Panc1 (cell line): ENCODE measurements at regions not wholly inside any gene's neighbourhood (a gene's known extent, or its start where the extent isn't known, plus 50 kb on each side); places are given as distances from the start of the nearest gene placed in this dataset.

Experiments
- ATAC-seq: fragments of 200-7000 bp; cut with Tn5 transposase; 2 replicates; pipeline ENCODE4 v1.9.1; 2020; ENCODE audit warnings: mild to moderate bottlenecking, moderate library complexity
- BruUV-seq: library from RNA; stranded (reverse); fragments of 400-500 nt; replicated peaks from 2 replicates; lab custom pipeline; 2021; lab: Mats Ljungman, UMichigan
- CTCF ChIA-PET: fragments of 300-600 bp; sonication (Branson Sonifier 250); formaldehyde crosslinking; loops from one replicate; lab custom pipeline; 2022; ENCODE audit warnings: antibody characterized with exemption; lab: Charles Lee
- POLR2A ChIA-PET: fragments of 300-600 bp; sonication (Branson Sonifier 250); formaldehyde crosslinking; loops from one replicate; lab custom pipeline; 2022; ENCODE audit warnings: antibody characterized with exemption; lab: Charles Lee
- DNase-seq: peaks from one replicate; pipeline ENCODE4 v3.0.0-alpha.2; 2010; ENCODE audit warnings: low read depth, low spot score
- H3K27ac ChIP-seq: 2 replicates; pipeline ENCODE4 v1.5.1; 2011; ENCODE audit warnings: mild to moderate bottlenecking, low read length, inconsistent platforms
- H3K27me3 ChIP-seq: fragments of 200-500 bp; sonication (Bioruptor generic); 2 replicates; pipeline ENCODE4 v1.6.0; 2014; ENCODE audit warnings: low read length, inconsistent platforms; ENCODE audit not compliant: control insufficient read depth, insufficient read depth
- H3K36me3 ChIP-seq: fragments of 200-500 bp; sonication (Bioruptor generic); 2 replicates; pipeline ENCODE4 v1.5.1; 2014; ENCODE audit warnings: inconsistent platforms, mild to moderate bottlenecking, low read length, moderate library complexity; ENCODE audit not compliant: control insufficient read depth, insufficient read depth
- H3K4me1 ChIP-seq: 2 replicates; pipeline ENCODE4 v1.5.1; 2011; ENCODE audit warnings: inconsistent platforms, mild to moderate bottlenecking, low read length, moderate library complexity; ENCODE audit not compliant: control insufficient read depth, insufficient read depth
- H3K4me3 ChIP-seq, 2 experiments: 2 replicates each; pipeline ENCODE4 v1.5.1; 2011 to 2012; ENCODE audit warnings: low read depth in 2 of 2, low read length in 2 of 2, mild to moderate bottlenecking in 2 of 2, inconsistent platforms in 1 of 2, moderate library complexity in 1 of 2
- H3K9me3 ChIP-seq: fragments of 200-500 bp; sonication (Bioruptor generic); 2 replicates; pipeline ENCODE4 v1.5.1; 2014; ENCODE audit warnings: low read depth, mild to moderate bottlenecking, inconsistent platforms, low read length, moderate library complexity; ENCODE audit not compliant: control insufficient read depth, insufficient read depth
- CTCF ChIP-seq: fragments of 450-650 bp; IDR thresholded peaks from 2 replicates; pipeline ENCODE4 v1.5.1; 2017; ENCODE audit warnings: mild to moderate bottlenecking
- POLR2AphosphoS5 ChIP-seq: IDR thresholded peaks from 2 replicates; pipeline ENCODE4 v1.6.1; 2012; ENCODE audit warnings: mild to moderate bottlenecking, low read depth, low read length, moderate library complexity
- SIN3A ChIP-seq: IDR thresholded peaks from 2 replicates; pipeline ENCODE4 v1.6.1; 2012; ENCODE audit warnings: low read depth, mild to moderate bottlenecking, low read length, moderate library complexity, borderline replicate concordance; ENCODE audit not compliant: insufficient read depth
- TCF7L2 ChIP-seq: IDR thresholded peaks from 2 replicates; pipeline ENCODE4 v1.6.1; 2011; ENCODE audit warnings: mild to moderate bottlenecking, low read depth, low read length, inconsistent platforms
- in situ Hi-C: cut with HindIII; loops from 2 replicates; pipeline ENCODE4 v1.10.0; 2016; ENCODE audit warnings: low sequenced_read_pairs, low pct_unique_long_range_greater_than_20kb
- intact Hi-C: fragments of 100-400 bp; cut with micrococcal nuclease; formaldehyde crosslinking; loops from one replicate; pipeline ENCODE4 v1.10.0; 2022; ENCODE audit not compliant: unreplicated experiment
- TF ChIP-seq, protein P1 (sequence below), 2 experiments: IDR thresholded peaks; 2 replicates each; pipeline ENCODE4 v1.6.1; 2011 to 2012; ENCODE audit warnings: low read depth in 2 of 2, control low read depth in 1 of 2, low read length in 1 of 2, mild to moderate bottlenecking in 1 of 2, moderate library complexity in 1 of 2; ENCODE audit not compliant: insufficient read depth in 1 of 2

DNA sequence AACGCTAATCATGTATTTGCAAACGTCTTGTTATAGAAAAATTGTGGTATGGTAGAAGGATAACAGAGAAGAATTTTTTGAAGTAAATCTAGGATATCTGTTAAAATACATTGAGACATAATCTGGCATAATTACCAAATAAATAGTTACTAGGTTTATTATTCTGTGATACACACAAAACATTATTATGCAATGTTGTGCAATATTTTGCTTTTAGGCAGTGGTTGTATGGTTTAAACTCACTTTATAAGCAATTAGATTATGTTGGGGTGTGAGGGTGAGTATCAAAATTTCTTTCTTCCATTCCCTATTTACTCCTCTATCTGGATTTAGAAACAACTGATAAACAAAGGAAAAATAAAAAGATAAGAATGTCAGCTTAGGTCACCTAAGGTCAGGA is 385.6 kb downstream of the SLITRK6 start:
- POLR2A ChIA-PET = no interaction called here
- intact Hi-C loops = no loop called here
- H3K4me3 ChIP-seq = no peak overlapping the region

GRCh38 chr13:85412448-85412847 is 386.8 kb downstream of the SLITRK6 start:
- no peaks in the 10 kb centered on the region for H3K4me1 ChIP-seq
- BruUV-seq = no TSS peak
- ChIA-PET CTCF (no interaction called here), POLR2A (no interaction called here)
- H3K36me3 ChIP-seq = no peaks in the 10 kb centered on the region
- H3K27me3 ChIP-seq = no peaks in the 10 kb centered on the region
- intact Hi-C loops (no loop called here), in situ Hi-C loops (no loop called here)
- no peak overlapping the region for H3K4me3 ChIP-seq
- no peak for DNase-seq
- TF ChIP-seq SIN3A = no peak
- no peak for TF ChIP-seq TCF7L2
- TF ChIP-seq, protein P1, sequence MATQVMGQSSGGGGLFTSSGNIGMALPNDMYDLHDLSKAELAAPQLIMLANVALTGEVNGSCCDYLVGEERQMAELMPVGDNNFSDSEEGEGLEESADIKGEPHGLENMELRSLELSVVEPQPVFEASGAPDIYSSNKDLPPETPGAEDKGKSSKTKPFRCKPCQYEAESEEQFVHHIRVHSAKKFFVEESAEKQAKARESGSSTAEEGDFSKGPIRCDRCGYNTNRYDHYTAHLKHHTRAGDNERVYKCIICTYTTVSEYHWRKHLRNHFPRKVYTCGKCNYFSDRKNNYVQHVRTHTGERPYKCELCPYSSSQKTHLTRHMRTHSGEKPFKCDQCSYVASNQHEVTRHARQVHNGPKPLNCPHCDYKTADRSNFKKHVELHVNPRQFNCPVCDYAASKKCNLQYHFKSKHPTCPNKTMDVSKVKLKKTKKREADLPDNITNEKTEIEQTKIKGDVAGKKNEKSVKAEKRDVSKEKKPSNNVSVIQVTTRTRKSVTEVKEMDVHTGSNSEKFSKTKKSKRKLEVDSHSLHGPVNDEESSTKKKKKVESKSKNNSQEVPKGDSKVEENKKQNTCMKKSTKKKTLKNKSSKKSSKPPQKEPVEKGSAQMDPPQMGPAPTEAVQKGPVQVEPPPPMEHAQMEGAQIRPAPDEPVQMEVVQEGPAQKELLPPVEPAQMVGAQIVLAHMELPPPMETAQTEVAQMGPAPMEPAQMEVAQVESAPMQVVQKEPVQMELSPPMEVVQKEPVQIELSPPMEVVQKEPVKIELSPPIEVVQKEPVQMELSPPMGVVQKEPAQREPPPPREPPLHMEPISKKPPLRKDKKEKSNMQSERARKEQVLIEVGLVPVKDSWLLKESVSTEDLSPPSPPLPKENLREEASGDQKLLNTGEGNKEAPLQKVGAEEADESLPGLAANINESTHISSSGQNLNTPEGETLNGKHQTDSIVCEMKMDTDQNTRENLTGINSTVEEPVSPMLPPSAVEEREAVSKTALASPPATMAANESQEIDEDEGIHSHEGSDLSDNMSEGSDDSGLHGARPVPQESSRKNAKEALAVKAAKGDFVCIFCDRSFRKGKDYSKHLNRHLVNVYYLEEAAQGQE (IDR thresholded peaks at IDR 0.05; ENCODE audit: insufficient read depth in 1 of 2, low read depth in 2 of 2, low read length in 1 of 2) = no peak
- TF ChIP-seq POLR2AphosphoS5 = no peak
- TF ChIP-seq CTCF = no peak
- H3K27ac ChIP-seq = no peak overlapping the region
- no peak for ATAC-seq
- no peaks in the 10 kb centered on the region for H3K9me3 ChIP-seq

More for the DNA sequence above, 385.6 kb downstream of the SLITRK6 start:
- CTCF ChIA-PET = no interaction called here
- Histone ChIP-seq H3K4me1 (no peaks in the 10 kb centered on the region), H3K27ac (no peak overlapping the region), H3K27me3 (no peaks in the 10 kb centered on the region), H3K36me3 (no peaks in the 10 kb centered on the region), H3K9me3 (no peaks in the 10 kb centered on the region)
- in situ Hi-C loops = no loop called here
- DNase-seq (no peak), ATAC-seq (no peak)
- TF ChIP-seq, protein P1 (IDR thresholded peaks at IDR 0.05; ENCODE audit: insufficient read depth in 1 of 2, low read depth in 2 of 2, low read length in 1 of 2) = no peak
- TF ChIP-seq SIN3A = no peak
- no TSS peak for BruUV-seq
